H1 (cell line): ENCODE measurements at regions not wholly inside any gene's neighbourhood (a gene's known extent, or its start where the extent isn't known, plus 50 kb on each side); places are given as distances from the start of the nearest gene placed in this dataset.

Source experiments
- ATF3 ChIP-seq: IDR thresholded peaks from 2 replicates; pipeline ENCODE4 v1.6.1; 2011; ENCODE audit warnings: low read depth, mild to moderate bottlenecking, low read length; ENCODE audit not compliant: insufficient read depth
- BCL11A ChIP-seq, 2 experiments: IDR thresholded peaks; one replicate each; pipeline ENCODE4 v1.6.1; 2011; ENCODE audit warnings: low read depth in 2 of 2, low read length in 2 of 2, mild to moderate bottlenecking in 2 of 2
- CHD1 ChIP-seq: IDR thresholded peaks from 2 replicates; pipeline ENCODE4 v1.6.1; 2012; ENCODE audit warnings: low read depth, low read length, improper control_type of control experiment
- JUND ChIP-seq: IDR thresholded peaks from 2 replicates; pipeline ENCODE4 v1.6.1; 2011; ENCODE audit warnings: mild to moderate bottlenecking, improper control_type of control experiment, low read length
- NRF1 ChIP-seq: IDR thresholded peaks from 2 replicates; pipeline ENCODE4 v1.6.1; 2011; ENCODE audit warnings: mild to moderate bottlenecking, low read depth, low read length, improper control_type of control experiment
- POLR2A ChIP-seq, 2 experiments: IDR thresholded peaks; 1 replicate in 1 of 2; 2 replicates in 1 of 2; pipeline ENCODE4 v1.6.1; 2011; ENCODE audit warnings: low read depth in 2 of 2, low read length in 2 of 2, mild to moderate bottlenecking in 2 of 2; ENCODE audit errors: control extremely low read depth in 1 of 2
- POLR2AphosphoS5 ChIP-seq: IDR thresholded peaks from 2 replicates; pipeline ENCODE4 v1.6.1; 2011; ENCODE audit warnings: low read depth, low read length
- SIX5 ChIP-seq: IDR thresholded peaks from 2 replicates; pipeline ENCODE4 v1.6.1; 2011; ENCODE audit warnings: mild to moderate bottlenecking, low read depth, low read length
- TF ChIP-seq, protein P1 (sequence below), 3 experiments: IDR thresholded peaks; 1 replicate in 2 of 3; 2 replicates in 1 of 3; pipeline versions ENCODE4 v1.5.1 to v1.6.1; 2011; ENCODE audit warnings: low read length in 3 of 3, mild to moderate bottlenecking in 3 of 3, inconsistent platforms in 2 of 3, low read depth in 1 of 3, moderate library complexity in 1 of 3; ENCODE audit not compliant: insufficient read depth in 1 of 3; ENCODE audit errors: control extremely low read depth in 1 of 3

DNA sequence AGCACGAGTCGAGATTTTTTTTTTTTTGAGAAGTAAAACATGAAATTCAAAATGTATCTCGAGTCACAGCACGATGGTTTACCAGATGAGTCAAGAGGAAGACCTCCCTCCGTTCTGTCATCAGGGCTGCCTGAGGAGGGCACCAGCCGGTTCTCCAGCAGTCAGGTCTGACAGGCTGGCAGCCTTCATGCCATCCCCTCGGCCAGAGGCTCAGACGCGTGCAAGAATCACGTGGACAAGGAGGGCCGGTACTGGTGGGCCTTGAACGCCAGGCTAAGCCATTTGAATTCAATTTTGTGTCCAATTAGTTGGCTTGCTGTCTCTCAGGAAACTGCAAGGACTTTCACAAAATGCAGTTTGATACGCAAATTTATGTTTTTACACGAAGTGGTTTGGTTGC, 1412.2 kb downstream of the BRD1 start:
- TF ChIP-seq, protein P1, sequence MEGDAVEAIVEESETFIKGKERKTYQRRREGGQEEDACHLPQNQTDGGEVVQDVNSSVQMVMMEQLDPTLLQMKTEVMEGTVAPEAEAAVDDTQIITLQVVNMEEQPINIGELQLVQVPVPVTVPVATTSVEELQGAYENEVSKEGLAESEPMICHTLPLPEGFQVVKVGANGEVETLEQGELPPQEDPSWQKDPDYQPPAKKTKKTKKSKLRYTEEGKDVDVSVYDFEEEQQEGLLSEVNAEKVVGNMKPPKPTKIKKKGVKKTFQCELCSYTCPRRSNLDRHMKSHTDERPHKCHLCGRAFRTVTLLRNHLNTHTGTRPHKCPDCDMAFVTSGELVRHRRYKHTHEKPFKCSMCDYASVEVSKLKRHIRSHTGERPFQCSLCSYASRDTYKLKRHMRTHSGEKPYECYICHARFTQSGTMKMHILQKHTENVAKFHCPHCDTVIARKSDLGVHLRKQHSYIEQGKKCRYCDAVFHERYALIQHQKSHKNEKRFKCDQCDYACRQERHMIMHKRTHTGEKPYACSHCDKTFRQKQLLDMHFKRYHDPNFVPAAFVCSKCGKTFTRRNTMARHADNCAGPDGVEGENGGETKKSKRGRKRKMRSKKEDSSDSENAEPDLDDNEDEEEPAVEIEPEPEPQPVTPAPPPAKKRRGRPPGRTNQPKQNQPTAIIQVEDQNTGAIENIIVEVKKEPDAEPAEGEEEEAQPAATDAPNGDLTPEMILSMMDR (IDR thresholded peaks at IDR 0.05; ENCODE audit: control extremely low read depth in 1 of 3, insufficient read depth in 1 of 3, low read depth in 1 of 3, low read length in 3 of 3) = no peak
- TF ChIP-seq SIX5 (no peak), CHD1 (no peak), POLR2AphosphoS5 (no peak), BCL11A (IDR thresholded peaks at IDR 0.05; ENCODE audit: low read depth in 2 of 2, low read length in 2 of 2) (no peak), JUND (no peak), POLR2A (IDR thresholded peaks at IDR 0.05; ENCODE audit: control extremely low read depth in 1 of 2, low read depth in 2 of 2, low read length in 2 of 2) (no peak), NRF1 (no peak), ATF3 (no peak)
